ENCODE measurements at regions not wholly inside any gene's neighbourhood (a gene's known extent, or its start where the extent isn't known, plus 50 kb on each side); places are given as distances from the start of the nearest gene placed in this dataset.

GRCh38 chr5:56543441-56544388, 271.6 kb upstream of the MAP3K1 start:
- no peaks in the 10 kb centered on the region for H3K27me3 Mint-ChIP-seq (ENCODE audit: low read depth)
- Histone ChIP-seq H2BK120ac (ENCODE audit: low read depth, low read length, poor library complexity, severe bottlenecking) (no peak overlapping the region), H2BK20ac (ENCODE audit: low read depth, low read length, poor library complexity, severe bottlenecking) (no peak overlapping the region), H4K20me1 (ENCODE audit: control insufficient read depth, insufficient read depth, insufficient read length) (no peaks in the 10 kb centered on the region), H3T11ph (ENCODE audit: low read length) (no peak overlapping the region), H3K14ac (ENCODE audit: insufficient read depth, low read length) (no peak overlapping the region), H3K18ac (ENCODE audit: insufficient read length, low read depth, low read length) (no peak overlapping the region), H3K23me2 (ENCODE audit: insufficient read length, low read depth, low read length, poor library complexity, severe bottlenecking) (no peaks in the 10 kb centered on the region), H3K4me1 (ENCODE audit: insufficient read depth, low read length) (no peaks in the 10 kb centered on the region), H4K5ac (ENCODE audit: insufficient read length, low read depth, low read length) (no peak overlapping the region), H3K27ac (ENCODE audit: insufficient read length, low read depth, low read length) (no peak overlapping the region), H2BK12ac (ENCODE audit: insufficient read length, low read depth, low read length) (no peak overlapping the region), H3K27me3 (ENCODE audit: insufficient read depth, low read length) (no peaks in the 10 kb centered on the region), H3K23ac (ENCODE audit: insufficient read length, low read depth, low read length) (no peak overlapping the region), H4K8ac (replicated peaks; ENCODE audit: insufficient read length, low read depth, low read length) (no peak overlapping the region), H2AFZ (ENCODE audit: low read length) (no peak overlapping the region), H3K4ac (ENCODE audit: low read depth, low read length) (no peak overlapping the region), H3K79me1 (ENCODE audit: insufficient read depth, low read depth, low read length, poor library complexity, severe bottlenecking) (no peaks in the 10 kb centered on the region), H3K9me3 (ENCODE audit: control insufficient read depth, low read depth, low read length) (no peaks in the 10 kb centered on the region), H4K91ac (ENCODE audit: insufficient read length, low read depth, low read length) (no peak overlapping the region), H3K56ac (ENCODE audit: insufficient read length, low read depth, low read length) (no peak overlapping the region), H2BK5ac (ENCODE audit: insufficient read length, low read length) (no peak overlapping the region), H2BK15ac (ENCODE audit: low read depth, low read length) (no peak overlapping the region), H3K9ac (ENCODE audit: extremely low read depth, insufficient read length, low read length) (no peak overlapping the region), H2AK5ac (ENCODE audit: insufficient read length, low read length) (no peak overlapping the region), H3K4me2 (ENCODE audit: insufficient read depth, insufficient read length, low read length) (no peak overlapping the region), H3K79me2 (ENCODE audit: insufficient read depth, low read length) (no peaks in the 10 kb centered on the region)
- no peak overlapping the region for H3K27ac Mint-ChIP-seq
- no CpG with 5 or more reads among the region's 6 CpGs for WGBS (ENCODE audit: extremely low coverage, insufficient read length, low lambda C conversion rate)
- no peak overlapping the region for H3K4me3 Mint-ChIP-seq
- H3K4me1 Mint-ChIP-seq: no peaks in the 10 kb centered on the region
- no peak for TF ChIP-seq CTCF (conservative IDR thresholded peaks at IDR 0.05)
- H3K9me3 Mint-ChIP-seq: no peaks in the 10 kb centered on the region
- H3K36me3 Mint-ChIP-seq (ENCODE audit: insufficient read depth in 1 of 3, low read depth in 3 of 3): no peaks in the 10 kb centered on the region
- DNase-seq: no peak

Measured in H9 (cell line).